SK-N-SH (cell line): ENCODE measurements at regions not wholly inside any gene's neighbourhood (a gene's known extent, or its start where the extent isn't known, plus 50 kb on each side); places are given as distances from the start of the nearest gene placed in this dataset.

ENCODE experiments used
- CTCF ChIA-PET: fragments of 300-600, 350-600 bp; formaldehyde crosslinking; extraction: SDS; loops from one replicate; lab custom pipeline; 2021; lab: Yijun Ruan, JAX
- POLR2A ChIA-PET: fragments of 350-600 bp; sonication (Branson Sonifier 250); formaldehyde crosslinking; extraction: SDS; loops from one replicate; lab custom pipeline; 2020; ENCODE audit warnings: antibody characterized with exemption, inconsistent platforms; lab: Yijun Ruan, JAX
- DNase-seq: peaks from one replicate; pipeline ENCODE4 v3.0.0; 2012
- H2AFZ ChIP-seq: fragments of 200-600 bp; sonication (generic); 2 replicates; pipeline ENCODE4 v1.8.1; 2016; ENCODE audit warnings: antibody characterized with exemption, mild to moderate bottlenecking, low read depth
- H3F3A ChIP-seq: fragments of 200-600 bp; sonication (generic); replicated peaks from 2 replicates; pipeline ENCODE3; 2016; ENCODE audit warnings: antibody characterized with exemption, mild to moderate bottlenecking; ENCODE audit not compliant: insufficient read depth
- H3K27ac ChIP-seq, 2 experiments: fragments of 200-500 bp in 1 of 2; fragments of 200-600 bp in 1 of 2; sonication (Bioruptor generic) in 1 of 2; sonication (generic), shearing (Covaris generic) in 1 of 2; 2 replicates each; pipeline versions ENCODE4 v1.5.1 to v1.6.1; 2014 to 2016; ENCODE audit warnings: low read depth in 2 of 2, inconsistent platforms in 1 of 2, low read length in 1 of 2, mild to moderate bottlenecking in 1 of 2, mixed read lengths in 1 of 2
- H3K27me3 ChIP-seq: fragments of 200-600 bp; sonication (generic), shearing (Covaris generic); 2 replicates; pipeline ENCODE4 v1.6.1; 2016; ENCODE audit warnings: mixed run types; ENCODE audit not compliant: insufficient read depth
- H3K36me3 ChIP-seq, 2 experiments: fragments of 200-500 bp in 1 of 2; fragments of 200-600 bp in 1 of 2; sonication (Bioruptor generic) in 1 of 2; sonication (generic) in 1 of 2; replicated peaks in 1 of 2; 2 replicates each; pipeline versions ENCODE3 to v1.5.1; 2014 to 2016; ENCODE audit warnings: low read length in 1 of 2, mild to moderate bottlenecking in 1 of 2; ENCODE audit not compliant: insufficient read depth in 2 of 2, control insufficient read depth in 1 of 2
- H3K4me1 ChIP-seq, 2 experiments: fragments of 200-500 bp in 1 of 2; fragments of 200-600 bp in 1 of 2; sonication (Bioruptor generic) in 1 of 2; sonication (generic), shearing (Covaris generic) in 1 of 2; 2 replicates each; pipeline versions ENCODE4 v1.5.1 to v1.6.1; 2014 to 2016; ENCODE audit warnings: low read depth in 1 of 2, low read length in 1 of 2, mixed run types in 1 of 2; ENCODE audit not compliant: insufficient read depth in 2 of 2, control insufficient read depth in 1 of 2
- H3K4me2 ChIP-seq: fragments of 200-600 bp; sonication (generic), shearing (Covaris generic); 2 replicates; pipeline ENCODE4 v1.6.1; 2017; ENCODE audit warnings: mixed run types
- H3K4me3 ChIP-seq, 2 experiments: fragments of 200-500 bp in 1 of 2; fragments of 200-600 bp in 1 of 2; sonication (Bioruptor generic) in 1 of 2; sonication (generic), shearing (Covaris generic) in 1 of 2; 2 replicates each; pipeline versions ENCODE4 v1.5.1 to v1.8.1; 2014 to 2016; ENCODE audit warnings: low read depth in 2 of 2, inconsistent platforms in 1 of 2, low read length in 1 of 2, mild to moderate bottlenecking in 1 of 2, mixed read lengths in 1 of 2, moderate library complexity in 1 of 2
- H3K79me2 ChIP-seq: fragments of 200-600 bp; sonication (generic); 2 replicates; pipeline ENCODE4 v1.8.1; 2017; ENCODE audit warnings: mild to moderate bottlenecking; ENCODE audit not compliant: insufficient read depth
- H3K9ac ChIP-seq: fragments of 200-600 bp; sonication (generic); 2 replicates; pipeline ENCODE4 v1.6.1; 2017; ENCODE audit warnings: mixed run types
- H3K9me2 ChIP-seq: fragments of 200-600 bp; sonication (generic); 2 replicates; pipeline ENCODE4 v1.6.1; 2017; ENCODE audit warnings: mixed run types
- H3K9me3 ChIP-seq: fragments of 200-600 bp; sonication (generic); 2 replicates; pipeline ENCODE4 v1.6.1; 2017; ENCODE audit warnings: mixed run types, mild to moderate bottlenecking, moderate library complexity
- H4K20me1 ChIP-seq: fragments of 200-600 bp; sonication (generic); 2 replicates; pipeline ENCODE4 v1.6.1; 2017; ENCODE audit warnings: mild to moderate bottlenecking, mixed run types; ENCODE audit not compliant: insufficient read depth
- ELF1 ChIP-seq: IDR thresholded peaks from 2 replicates; pipeline ENCODE4 v1.4.0; 2012
- EP300 ChIP-seq, 2 experiments: IDR thresholded peaks; 2 replicates each; pipeline versions ENCODE4 v1.4.0 to v1.6.1; 2012; ENCODE audit warnings: borderline replicate concordance in 1 of 2, low read depth in 1 of 2, low read length in 1 of 2
- EZH2phosphoT487 ChIP-seq: fragments of 200-600 bp; sonication (generic); IDR thresholded peaks from 2 replicates; pipeline ENCODE4 v1.6.1; 2017; ENCODE audit warnings: low read depth, mixed run types, mild to moderate bottlenecking, antibody characterized with exemption, moderate library complexity, borderline replicate concordance
- FOXM1 ChIP-seq: IDR thresholded peaks from 2 replicates; pipeline ENCODE4 v1.4.0; 2012; ENCODE audit warnings: low read depth, mild to moderate bottlenecking
- GABPA ChIP-seq: IDR thresholded peaks from 2 replicates; pipeline ENCODE4 v1.4.0; 2012; ENCODE audit warnings: low read depth, mild to moderate bottlenecking
- GATA2 ChIP-seq: sonication (generic); formaldehyde crosslinking; IDR thresholded peaks from 2 replicates; pipeline ENCODE4 v1.5.0; 2020; ENCODE audit warnings: mild to moderate bottlenecking, missing genetic modification reagents
- NRF1 ChIP-seq: IDR thresholded peaks from 2 replicates; pipeline ENCODE4 v1.6.1; 2012; ENCODE audit warnings: low read depth, mild to moderate bottlenecking, low read length
- RAD21 ChIP-seq: IDR thresholded peaks from 2 replicates; pipeline ENCODE4 v1.6.1; 2012; ENCODE audit warnings: mild to moderate bottlenecking, low read length
- RXRA ChIP-seq: IDR thresholded peaks from 2 replicates; pipeline ENCODE4 v1.4.0; 2012; ENCODE audit warnings: low read depth, mild to moderate bottlenecking, borderline replicate concordance
- SMC3 ChIP-seq: IDR thresholded peaks from 2 replicates; pipeline ENCODE4 v1.6.1; 2012; ENCODE audit warnings: low read depth, low read length, improper control_type of control experiment
- ZBTB33 ChIP-seq: IDR thresholded peaks from 2 replicates; pipeline ENCODE4 v1.4.0; 2012; ENCODE audit warnings: low read depth, borderline replicate concordance
- WGBS: methylation state at CpG from one replicate; pipeline ENCODE4 v1.1.6; 2017; ENCODE audit warnings: low lambda C conversion rate; 5-methylcytosine and 5-hydroxymethylcytosine counted together
- TF ChIP-seq, protein P1 (sequence below): IDR thresholded peaks from 2 replicates; pipeline ENCODE4; 2012

DNA sequence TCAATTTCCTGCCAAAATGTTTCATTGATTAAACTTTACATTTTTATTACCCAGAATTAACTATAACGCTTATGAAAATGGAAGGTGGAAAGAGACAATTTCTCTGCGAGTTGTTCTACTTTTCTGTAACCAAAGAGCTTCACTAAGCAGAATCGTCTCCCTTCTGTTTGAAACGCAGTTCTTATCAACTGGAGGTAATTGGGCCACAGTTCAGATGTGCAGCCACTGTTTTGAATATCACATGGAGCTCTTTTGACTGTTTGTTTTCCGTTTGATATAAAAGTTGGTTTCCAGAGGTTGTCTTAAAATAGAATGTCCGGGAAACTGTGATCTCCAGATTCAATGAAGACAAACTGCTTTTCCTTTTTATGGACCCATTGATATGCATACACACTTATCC, 183.3 kb upstream of the SEL1L start:
- Histone ChIP-seq H3K4me2 (no peak overlapping the region), H3K27ac (no peak overlapping the region), H3K27me3 (no peaks in the 10 kb centered on the region), H3K36me3 (no peaks in the 10 kb centered on the region), H3K9ac (no peak overlapping the region), H4K20me1 (no peaks in the 10 kb centered on the region), H3K4me3 (no peak overlapping the region), H3K9me3 (no peaks in the 10 kb centered on the region), H3K79me2 (no peaks in the 10 kb centered on the region), H2AFZ (no peak overlapping the region), H3K4me1 (no peaks in the 10 kb centered on the region), H3F3A (no peaks in the 10 kb centered on the region), H3K9me2 (no peaks in the 10 kb centered on the region)
- ChIA-PET POLR2A (no interaction called here), CTCF (no interaction called here)
- WGBS = 6% methylated on average over 6 of the region's 6 CpGs
- TF ChIP-seq SMC3 (no peak), ZBTB33 (no peak), EP300 (IDR thresholded peaks at IDR 0.05; ENCODE audit: borderline replicate concordance in 1 of 2, low read depth in 1 of 2, low read length in 1 of 2) (no peak), RAD21 (no peak), EZH2phosphoT487 (no peak), RXRA (no peak), NRF1 (no peak), GATA2 (CRISPR knock-in tag) (no peak), ELF1 (no peak), GABPA (no peak)
- no peak for DNase-seq

DNA sequence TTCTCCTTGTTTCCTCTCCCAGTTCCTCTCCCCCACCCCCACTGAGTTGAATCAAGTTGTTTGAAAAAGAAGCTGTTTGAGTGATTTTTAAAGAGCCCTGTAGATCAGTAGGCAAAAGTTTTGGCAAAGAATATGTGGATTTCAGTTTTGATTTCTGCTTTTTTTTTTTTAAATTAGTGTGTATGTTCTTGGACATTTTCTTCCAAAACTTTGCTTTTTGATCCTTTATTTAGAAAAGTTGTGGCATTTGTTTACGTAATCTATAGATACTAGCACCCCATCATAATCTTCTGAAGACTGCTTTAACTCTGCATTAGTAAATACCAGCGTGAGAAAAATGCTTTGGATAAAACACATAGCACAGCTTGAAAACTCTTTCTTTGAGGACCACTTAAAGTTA, 190.3 kb upstream of the SEL1L start:
- H3K9ac ChIP-seq = no peak overlapping the region
- no peaks in the 10 kb centered on the region for H3F3A ChIP-seq
- 2% methylated on average over 2 of the region's 2 CpGs for WGBS
- H3K9me2 ChIP-seq = no peaks in the 10 kb centered on the region
- H3K79me2 ChIP-seq = no peaks in the 10 kb centered on the region
- H2AFZ ChIP-seq = no peak overlapping the region
- H3K4me2 ChIP-seq = no peak overlapping the region
- H3K27ac ChIP-seq = no peak overlapping the region
- no peaks in the 10 kb centered on the region for H4K20me1 ChIP-seq
- CTCF ChIA-PET = no interaction called here
- no peak overlapping the region for H3K4me3 ChIP-seq
- DNase-seq = no peak
- H3K36me3 ChIP-seq = no peaks in the 10 kb centered on the region
- no peaks in the 10 kb centered on the region for H3K27me3 ChIP-seq
- no peaks in the 10 kb centered on the region for H3K4me1 ChIP-seq
- no peak for TF ChIP-seq FOXM1
- no peak for TF ChIP-seq EZH2phosphoT487
- TF ChIP-seq, protein P1, sequence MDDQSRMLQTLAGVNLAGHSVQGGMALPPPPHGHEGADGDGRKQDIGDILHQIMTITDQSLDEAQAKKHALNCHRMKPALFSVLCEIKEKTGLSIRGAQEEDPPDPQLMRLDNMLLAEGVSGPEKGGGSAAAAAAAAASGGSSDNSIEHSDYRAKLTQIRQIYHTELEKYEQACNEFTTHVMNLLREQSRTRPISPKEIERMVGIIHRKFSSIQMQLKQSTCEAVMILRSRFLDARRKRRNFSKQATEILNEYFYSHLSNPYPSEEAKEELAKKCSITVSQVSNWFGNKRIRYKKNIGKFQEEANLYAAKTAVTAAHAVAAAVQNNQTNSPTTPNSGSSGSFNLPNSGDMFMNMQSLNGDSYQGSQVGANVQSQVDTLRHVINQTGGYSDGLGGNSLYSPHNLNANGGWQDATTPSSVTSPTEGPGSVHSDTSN = no peak
- TF ChIP-seq, all 33 proteins: peak for 0
- no peaks in the 10 kb centered on the region for H3K9me3 ChIP-seq
- POLR2A ChIA-PET = no interaction called here
